Coronary artery (tissue), 2 donors: ENCODE measurements at regions not wholly inside any gene's neighbourhood (a gene's known extent, or its start where the extent isn't known, plus 50 kb on each side); places are given as distances from the start of the nearest gene placed in this dataset.
"Not testable (repeated sequence)": the region's sequence is repeated elsewhere in the genome, so short reads cannot be mapped to it uniquely, and the experiment has no call there.

Experiments used
- DNase-seq: peaks from one replicate; pipeline ENCODE4 v3.0.0-alpha.2; 2017; ENCODE audit warnings: low spot score
- H3K27ac ChIP-seq, 2 donors: fragments of 200-600 bp; sonication (generic); one replicate each; pipeline ENCODE4 v1.5.1; 2016 to 2019
- H3K4me3 ChIP-seq: fragments of 200-600 bp; sonication (generic); 2 replicates; pipeline ENCODE4 v1.5.1; 2016; ENCODE audit warnings: mild to moderate bottlenecking, moderate library complexity
- TF ChIP-seq, protein P1 (sequence below): fragments of 200-600 bp; sonication (generic); IDR thresholded peaks from one replicate; pipeline ENCODE4 v1.5.1; 2019; ENCODE audit warnings: antibody characterized with exemption

DNA sequence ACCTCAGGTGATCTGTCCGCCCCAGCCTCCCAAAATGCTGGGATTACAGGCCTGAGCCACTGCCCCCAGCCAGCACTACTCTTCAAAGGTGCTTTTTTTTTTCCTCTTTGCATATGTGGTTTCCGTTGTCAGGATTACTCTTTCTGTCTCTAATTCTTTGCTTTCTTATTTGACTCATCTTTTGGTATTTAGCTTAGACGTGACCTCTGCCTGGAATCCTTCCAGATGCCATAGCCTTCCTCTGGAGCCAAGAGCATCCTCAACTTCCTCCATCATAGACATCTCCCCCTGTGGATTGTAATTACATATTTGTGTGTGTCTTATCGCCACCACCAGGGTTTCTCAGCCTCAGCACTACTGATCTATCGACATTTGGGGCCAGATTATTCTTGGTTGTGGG, 84.4 kb upstream of the XYLT1 start:
- no peak overlapping the region for H3K27ac ChIP-seq
- TF ChIP-seq, protein P1, sequence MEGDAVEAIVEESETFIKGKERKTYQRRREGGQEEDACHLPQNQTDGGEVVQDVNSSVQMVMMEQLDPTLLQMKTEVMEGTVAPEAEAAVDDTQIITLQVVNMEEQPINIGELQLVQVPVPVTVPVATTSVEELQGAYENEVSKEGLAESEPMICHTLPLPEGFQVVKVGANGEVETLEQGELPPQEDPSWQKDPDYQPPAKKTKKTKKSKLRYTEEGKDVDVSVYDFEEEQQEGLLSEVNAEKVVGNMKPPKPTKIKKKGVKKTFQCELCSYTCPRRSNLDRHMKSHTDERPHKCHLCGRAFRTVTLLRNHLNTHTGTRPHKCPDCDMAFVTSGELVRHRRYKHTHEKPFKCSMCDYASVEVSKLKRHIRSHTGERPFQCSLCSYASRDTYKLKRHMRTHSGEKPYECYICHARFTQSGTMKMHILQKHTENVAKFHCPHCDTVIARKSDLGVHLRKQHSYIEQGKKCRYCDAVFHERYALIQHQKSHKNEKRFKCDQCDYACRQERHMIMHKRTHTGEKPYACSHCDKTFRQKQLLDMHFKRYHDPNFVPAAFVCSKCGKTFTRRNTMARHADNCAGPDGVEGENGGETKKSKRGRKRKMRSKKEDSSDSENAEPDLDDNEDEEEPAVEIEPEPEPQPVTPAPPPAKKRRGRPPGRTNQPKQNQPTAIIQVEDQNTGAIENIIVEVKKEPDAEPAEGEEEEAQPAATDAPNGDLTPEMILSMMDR = no peak
- no peak for DNase-seq
- H3K4me3 ChIP-seq = no peak overlapping the region

DNA sequence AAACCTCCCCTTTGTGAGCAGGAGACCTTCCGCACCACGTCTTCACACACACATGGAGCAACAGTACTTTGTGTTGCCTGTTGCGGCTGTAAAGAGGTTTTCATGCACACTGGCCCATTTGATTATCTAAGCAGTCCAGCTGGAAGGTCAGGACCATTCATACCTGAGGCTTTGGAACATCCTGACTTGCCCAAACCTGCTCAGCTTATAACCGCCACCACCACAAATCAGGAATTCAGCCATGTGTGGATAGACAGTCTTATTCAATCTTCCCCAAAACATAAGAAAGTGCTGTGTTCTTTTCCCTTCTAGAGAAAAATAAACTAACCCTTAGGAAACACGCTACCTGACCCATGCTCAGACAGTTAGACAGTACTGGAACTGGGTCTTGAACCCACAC, 81.6 kb upstream of the XYLT1 start:
- TF ChIP-seq, protein P1 = no peak
- no peak for DNase-seq
- Histone ChIP-seq H3K27ac (no peak overlapping the region), H3K4me3 (no peak overlapping the region)

DNA sequence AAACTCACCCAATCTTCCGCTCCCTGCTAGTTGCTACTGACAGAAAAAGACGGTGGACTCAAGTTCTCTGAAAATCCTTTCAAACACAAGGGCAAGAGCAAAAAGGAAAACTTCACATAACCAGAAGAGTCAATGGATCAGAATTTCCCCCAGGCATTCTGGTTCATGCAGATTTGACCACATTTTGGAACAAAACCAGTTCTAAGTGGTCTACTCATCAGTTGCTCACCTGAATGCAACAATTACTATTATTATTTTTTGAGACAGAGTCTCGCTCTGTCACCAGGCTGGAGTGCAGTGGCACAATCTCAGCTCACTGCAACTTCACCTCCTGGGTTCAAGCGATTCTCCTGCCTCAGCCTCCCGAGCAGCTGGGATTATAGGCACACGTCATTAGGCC, 80.9 kb upstream of the XYLT1 start:
- not testable (repeated sequence) for H3K27ac ChIP-seq, DNase-seq, H3K4me3 ChIP-seq

DNA sequence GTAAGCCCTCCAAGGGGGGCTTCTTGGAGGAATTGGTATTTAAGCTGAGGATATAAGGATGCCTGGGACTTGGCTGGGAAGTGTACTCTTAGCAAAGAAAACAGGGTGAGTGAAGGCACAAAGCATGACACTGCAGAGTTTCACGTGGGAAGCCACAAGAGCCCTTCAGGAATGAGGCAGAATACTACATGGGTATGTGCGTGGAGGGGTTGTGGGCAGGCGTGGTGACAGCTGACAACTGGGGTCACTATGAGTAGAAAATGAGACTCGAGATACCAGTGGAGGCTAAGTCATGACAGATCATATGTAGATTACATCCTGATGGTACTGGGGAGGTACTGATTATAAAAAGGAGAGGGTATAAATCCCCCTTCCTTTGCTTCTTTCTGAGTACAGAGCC, 78.1 kb upstream of the XYLT1 start:
- TF ChIP-seq, protein P1 = no peak
- H3K27ac ChIP-seq = no peak overlapping the region
- no peak for DNase-seq
- H3K4me3 ChIP-seq = no peak overlapping the region

DNA sequence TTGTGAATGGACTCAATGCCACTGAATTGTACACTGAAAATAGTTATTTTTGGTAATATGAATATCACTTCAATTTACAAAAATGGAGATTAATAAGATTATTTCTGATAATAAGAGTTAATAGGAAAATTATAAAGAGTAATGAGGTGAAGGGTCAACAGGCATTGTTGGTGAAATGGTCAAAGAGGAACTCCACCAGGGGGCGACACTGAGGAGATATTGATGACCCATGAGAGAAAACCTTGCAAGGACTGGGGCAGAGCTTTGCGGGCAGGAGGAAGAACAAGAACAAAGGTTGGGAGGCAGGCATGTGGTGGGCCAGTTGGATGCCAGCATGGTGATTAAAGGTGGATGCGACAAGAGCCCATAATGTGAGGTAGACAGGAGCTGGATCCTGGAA, 74.0 kb upstream of the XYLT1 start:
- DNase-seq = no peak
- Histone ChIP-seq H3K4me3 (no peak overlapping the region), H3K27ac (no peak overlapping the region)
- TF ChIP-seq, protein P1 = no peak

DNA sequence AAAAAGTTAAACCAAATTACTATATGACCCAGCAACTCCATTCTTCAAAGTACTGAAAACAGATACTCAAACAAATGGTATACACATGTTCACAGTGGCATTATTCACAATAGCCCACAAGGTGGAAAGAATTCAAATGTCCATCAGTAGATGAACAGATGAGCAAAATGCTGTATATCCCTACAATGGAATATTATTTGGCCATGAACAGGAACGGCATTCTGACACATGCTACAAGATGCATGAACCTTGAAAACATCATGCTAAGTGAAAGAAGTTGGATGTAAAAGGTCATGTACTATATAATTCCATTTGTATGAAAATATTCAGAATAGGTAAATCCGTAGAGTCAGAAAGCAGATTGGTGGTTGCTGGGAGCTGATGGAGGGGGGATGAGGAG, 73.5 kb upstream of the XYLT1 start:
- DNase-seq = no peak
- TF ChIP-seq, protein P1 = no peak
- H3K27ac ChIP-seq = no peak overlapping the region
- H3K4me3 ChIP-seq = no peak overlapping the region

DNA sequence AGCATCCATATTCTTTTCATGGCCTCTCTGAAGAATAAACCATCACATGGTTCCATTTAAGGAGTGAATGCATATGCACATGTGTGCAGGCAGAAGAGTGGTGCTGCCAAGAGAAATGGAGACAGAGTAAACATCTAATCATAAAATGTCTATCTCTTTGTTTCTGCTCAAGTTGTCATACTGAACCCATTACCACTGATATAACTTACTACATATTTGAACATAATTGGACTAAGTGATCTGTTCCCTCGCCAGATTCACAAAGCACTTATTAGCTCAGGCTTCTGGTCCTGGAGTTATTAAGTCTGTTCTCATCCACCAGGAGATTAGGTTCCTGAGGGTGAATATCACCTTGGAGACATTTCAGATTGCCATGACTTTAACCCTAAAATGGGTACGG, 72.3 kb upstream of the XYLT1 start:
- no peak overlapping the region for H3K27ac ChIP-seq
- no peak for DNase-seq
- TF ChIP-seq, protein P1 = no peak
- no peak overlapping the region for H3K4me3 ChIP-seq

DNA sequence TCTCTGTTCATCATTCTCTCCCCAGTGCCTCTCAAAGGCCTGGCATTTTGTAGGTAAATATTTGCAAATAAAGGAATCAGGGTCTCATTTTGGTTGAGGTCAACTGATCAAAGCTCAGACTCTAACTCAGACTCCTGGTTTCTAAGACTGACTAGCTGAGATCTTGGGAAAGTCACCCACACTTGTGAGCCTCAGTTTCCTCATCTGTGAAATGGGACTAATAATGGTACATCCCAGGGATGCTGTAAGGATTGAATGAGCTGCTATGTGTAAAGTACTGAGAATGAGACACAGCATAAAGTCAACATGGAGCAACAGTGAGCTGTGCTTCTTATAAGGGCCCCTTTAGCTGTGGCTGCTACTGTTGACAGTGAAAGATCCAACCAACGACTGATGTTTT, 70.6 kb upstream of the XYLT1 start:
- H3K4me3 ChIP-seq = no peak overlapping the region
- TF ChIP-seq, protein P1 = no peak
- no peak overlapping the region for H3K27ac ChIP-seq
- no peak for DNase-seq
